ENCODE measurements at regions not wholly inside any gene's neighbourhood (a gene's known extent, or its start where the extent isn't known, plus 50 kb on each side); places are given as distances from the start of the nearest gene placed in this dataset.
A peak's percentile ranks its signal among the peaks of the same experiment; 100 is the strongest.

DNA sequence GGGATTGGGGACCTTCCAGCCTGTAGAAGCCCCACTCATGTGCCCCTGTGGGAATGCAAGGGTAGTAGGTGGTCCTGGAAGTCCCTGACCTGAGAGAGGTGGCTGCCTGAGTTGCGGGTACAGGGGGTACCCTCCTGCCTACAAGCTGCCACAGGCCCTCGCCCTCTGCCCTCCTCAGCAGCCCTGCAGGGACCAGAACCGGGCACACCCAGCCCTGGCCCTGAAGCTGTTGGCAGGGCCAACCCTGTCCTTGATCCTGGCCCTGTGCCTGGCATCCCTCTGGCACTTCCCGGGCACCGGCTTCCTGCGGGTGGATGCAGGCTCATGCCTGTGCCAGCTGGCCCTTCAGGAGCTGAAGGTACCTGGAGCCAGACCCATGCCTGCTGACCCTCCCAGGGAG is 54.9 kb upstream of the ELN start:
- peaks cover 15% of the 10 kb centered on the region for H3K4me1 ChIP-seq
- H3K36me3 ChIP-seq = no peaks in the 10 kb centered on the region
- no peak for TF ChIP-seq POLR2A (IDR thresholded peaks at IDR 0.05)
- TF ChIP-seq POLR2AphosphoS5 (IDR thresholded peaks at IDR 0.05; ENCODE audit: insufficient read depth in 1 of 2, low read depth in 1 of 2) = no peak
- TF ChIP-seq, protein P1, sequence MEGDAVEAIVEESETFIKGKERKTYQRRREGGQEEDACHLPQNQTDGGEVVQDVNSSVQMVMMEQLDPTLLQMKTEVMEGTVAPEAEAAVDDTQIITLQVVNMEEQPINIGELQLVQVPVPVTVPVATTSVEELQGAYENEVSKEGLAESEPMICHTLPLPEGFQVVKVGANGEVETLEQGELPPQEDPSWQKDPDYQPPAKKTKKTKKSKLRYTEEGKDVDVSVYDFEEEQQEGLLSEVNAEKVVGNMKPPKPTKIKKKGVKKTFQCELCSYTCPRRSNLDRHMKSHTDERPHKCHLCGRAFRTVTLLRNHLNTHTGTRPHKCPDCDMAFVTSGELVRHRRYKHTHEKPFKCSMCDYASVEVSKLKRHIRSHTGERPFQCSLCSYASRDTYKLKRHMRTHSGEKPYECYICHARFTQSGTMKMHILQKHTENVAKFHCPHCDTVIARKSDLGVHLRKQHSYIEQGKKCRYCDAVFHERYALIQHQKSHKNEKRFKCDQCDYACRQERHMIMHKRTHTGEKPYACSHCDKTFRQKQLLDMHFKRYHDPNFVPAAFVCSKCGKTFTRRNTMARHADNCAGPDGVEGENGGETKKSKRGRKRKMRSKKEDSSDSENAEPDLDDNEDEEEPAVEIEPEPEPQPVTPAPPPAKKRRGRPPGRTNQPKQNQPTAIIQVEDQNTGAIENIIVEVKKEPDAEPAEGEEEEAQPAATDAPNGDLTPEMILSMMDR (IDR thresholded peaks at IDR 0.05) = no peak
- H3K9me3 ChIP-seq = no peaks in the 10 kb centered on the region
- no peaks in the 10 kb centered on the region for H3K27me3 ChIP-seq
- H3K4me3 ChIP-seq = no peak overlapping the region
- intact Hi-C loops (cut with DNase I) = no loop called here
- no peak for DNase-seq (ENCODE audit: extremely low spot score in 2 of 2)
- H3K27ac ChIP-seq = no peak overlapping the region

DNA sequence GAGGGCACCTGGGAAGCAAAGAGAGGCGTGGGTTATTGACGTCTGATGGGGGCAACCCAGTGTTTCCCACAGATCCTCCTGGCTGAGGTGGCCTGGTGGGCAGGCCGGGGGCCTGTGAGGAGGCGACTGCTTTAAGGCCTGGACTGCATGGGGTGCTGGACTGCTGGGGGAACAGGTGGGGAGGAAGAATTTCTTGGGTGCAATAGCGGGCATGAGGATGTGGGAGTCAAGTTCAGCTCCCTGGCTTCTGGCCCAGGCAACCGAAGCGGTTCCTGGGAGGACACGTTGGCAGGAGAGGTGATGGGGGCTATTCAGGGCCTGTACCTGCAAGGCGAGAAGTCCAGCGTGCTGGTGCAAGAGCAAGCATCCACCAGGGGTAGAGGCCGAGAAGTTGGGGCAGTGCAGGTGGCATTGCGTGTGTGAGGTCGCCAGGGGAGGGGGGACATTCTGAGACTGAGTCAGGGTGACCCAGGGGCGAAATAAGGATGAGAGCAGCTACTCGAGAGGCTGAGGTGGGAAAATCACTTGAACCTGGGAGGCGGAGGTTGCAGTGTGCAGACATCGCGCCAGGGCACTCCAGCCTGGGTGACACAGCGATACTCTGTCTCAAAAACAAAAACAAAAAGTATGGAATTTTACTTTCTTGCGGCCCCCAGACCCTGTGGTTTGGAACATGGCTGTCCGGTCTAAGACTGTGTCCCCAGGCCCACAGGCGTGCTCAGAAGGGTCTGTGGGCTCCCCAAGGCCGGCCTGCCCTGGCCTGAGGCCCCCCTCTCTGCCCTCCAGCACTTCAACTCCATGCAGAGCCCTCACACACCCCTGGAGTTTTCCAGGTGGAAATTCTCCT is 53.6 kb upstream of the ELN start:
- H3K4me1 ChIP-seq = peaks cover 26% of the 10 kb centered on the region
- H3K4me3 ChIP-seq = no peak overlapping the region
- TF ChIP-seq, protein P1 (IDR thresholded peaks at IDR 0.05) = no peak
- TF ChIP-seq POLR2A (IDR thresholded peaks at IDR 0.05) (no peak), POLR2AphosphoS5 (IDR thresholded peaks at IDR 0.05; ENCODE audit: insufficient read depth in 1 of 2, low read depth in 1 of 2) (no peak)
- H3K27me3 ChIP-seq = no peaks in the 10 kb centered on the region
- no peak overlapping the region for H3K27ac ChIP-seq
- H3K9me3 ChIP-seq = no peaks in the 10 kb centered on the region
- DNase-seq (ENCODE audit: extremely low spot score in 2 of 2) = no peak
- intact Hi-C loops (cut with DNase I) = no loop called here
- H3K36me3 ChIP-seq = no peaks in the 10 kb centered on the region

DNA sequence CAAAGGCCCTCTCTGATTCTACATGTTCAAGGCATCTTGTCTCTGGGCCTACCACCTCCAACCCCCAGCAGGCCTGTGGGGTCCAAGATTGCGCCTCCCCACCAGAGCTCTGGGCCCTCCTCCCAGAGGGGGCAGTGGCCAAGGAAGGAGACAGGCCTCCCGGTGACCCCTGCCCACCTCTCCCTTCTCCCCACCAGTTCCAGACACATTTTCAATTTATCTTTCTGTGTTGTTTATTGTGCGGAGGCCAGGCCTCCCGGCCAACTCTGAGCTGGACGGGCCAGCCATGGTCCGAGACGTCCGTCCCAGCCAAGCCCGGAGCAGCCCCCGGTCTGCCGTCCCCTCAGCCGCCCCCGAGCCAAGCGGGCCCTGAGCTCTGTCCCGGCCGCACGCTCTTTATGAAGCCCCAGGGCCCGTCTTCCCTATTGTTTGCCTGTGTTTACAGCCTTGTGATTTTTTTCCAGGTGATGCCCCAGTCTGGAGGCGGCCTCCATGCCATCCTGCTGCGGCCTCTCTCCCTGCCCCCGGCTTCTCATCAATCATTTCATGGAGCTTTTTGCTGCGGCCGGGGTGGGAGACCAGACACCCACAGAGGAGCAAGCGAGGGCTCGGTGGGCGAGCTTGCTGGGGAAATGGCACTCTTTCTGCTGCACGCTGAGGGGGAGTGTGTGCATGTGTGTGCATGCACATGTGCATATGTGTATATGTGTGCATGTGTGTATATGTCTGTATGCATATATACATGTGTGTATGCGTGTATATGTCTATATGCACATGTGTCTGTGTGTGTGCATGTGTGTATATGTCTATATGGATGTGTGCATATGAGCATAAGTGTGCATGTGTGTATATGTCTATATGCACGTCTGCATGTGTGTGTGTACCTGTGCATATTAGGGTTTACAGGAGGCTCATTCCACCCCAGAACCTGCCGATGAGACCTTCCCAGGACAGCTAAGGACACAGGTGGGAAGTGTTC is 52.7 kb upstream of the ELN start:
- TF ChIP-seq, protein P1 (IDR thresholded peaks at IDR 0.05) = no peak
- TF ChIP-seq POLR2AphosphoS5 (IDR thresholded peaks at IDR 0.05; ENCODE audit: insufficient read depth in 1 of 2, low read depth in 1 of 2) (no peak), POLR2A (IDR thresholded peaks at IDR 0.05) (no peak)
- no peak for DNase-seq (ENCODE audit: extremely low spot score in 2 of 2)
- no peak overlapping the region for H3K4me3 ChIP-seq
- no peaks in the 10 kb centered on the region for H3K36me3 ChIP-seq
- no peak overlapping the region for H3K27ac ChIP-seq
- no peaks in the 10 kb centered on the region for H3K27me3 ChIP-seq
- intact Hi-C loops (cut with DNase I) = no loop called here
- no peaks in the 10 kb centered on the region for H3K9me3 ChIP-seq
- peaks cover 29% of the 10 kb centered on the region for H3K4me1 ChIP-seq

DNA sequence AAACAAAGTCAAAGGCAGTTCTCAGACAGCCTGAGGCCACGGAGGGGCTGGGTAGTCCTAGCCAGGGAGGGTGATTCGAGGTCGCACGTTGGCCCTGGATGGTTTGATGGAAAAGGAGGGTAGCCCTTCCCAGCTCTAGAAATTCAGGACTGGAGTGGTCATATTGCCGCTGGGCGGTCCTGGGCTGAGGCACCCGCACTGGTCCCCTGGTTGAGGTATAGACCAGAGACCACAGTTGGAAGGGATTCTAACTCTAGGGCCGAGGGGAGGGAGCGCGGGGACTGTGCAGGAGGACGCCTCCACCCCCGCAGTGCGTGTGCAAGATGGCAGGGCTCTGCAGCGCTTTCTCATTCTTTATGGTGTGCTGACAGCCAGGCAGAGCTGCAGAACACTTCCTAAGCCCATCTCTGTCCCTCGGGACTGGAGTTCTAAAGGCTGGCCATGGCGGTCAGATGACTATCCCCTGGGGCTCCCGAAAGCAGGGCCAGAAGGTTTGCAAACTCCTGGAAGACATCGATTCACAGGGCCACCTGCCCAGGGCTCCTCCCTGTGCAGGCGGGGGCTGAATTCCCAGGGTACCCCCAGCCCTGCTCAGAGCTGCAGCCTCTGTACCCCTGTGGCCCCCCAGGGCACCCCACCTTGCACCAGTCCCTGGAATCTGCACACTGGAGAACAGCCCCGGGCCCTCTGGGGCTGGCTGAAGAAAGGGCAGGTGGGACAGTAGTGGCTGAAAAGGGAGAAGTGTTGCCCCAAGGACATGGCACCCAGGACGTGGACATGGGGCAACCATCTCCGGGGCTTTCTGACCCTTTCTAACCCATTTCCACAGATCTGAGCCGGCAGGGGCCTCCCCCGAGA is 51.0 kb upstream of the ELN start:
- intact Hi-C loops (cut with DNase I) = no loop called here
- peak; percentile 76 to 88 for DNase-seq (ENCODE audit: extremely low spot score in 2 of 2)

More for the DNA sequence above, 51.0 kb upstream of the ELN start:
- H3K4me1 ChIP-seq = peaks cover 29% of the 10 kb centered on the region
- H3K9me3 ChIP-seq = no peaks in the 10 kb centered on the region
- peak overlapping the region; percentile 57 for H3K27ac ChIP-seq
- no peaks in the 10 kb centered on the region for H3K36me3 ChIP-seq
- TF ChIP-seq POLR2AphosphoS5 (IDR thresholded peaks at IDR 0.05; ENCODE audit: insufficient read depth in 1 of 2, low read depth in 1 of 2) (no peak), POLR2A (IDR thresholded peaks at IDR 0.05) (no peak)
- TF ChIP-seq, protein P1 (IDR thresholded peaks at IDR 0.05) = no peak
- H3K27me3 ChIP-seq = no peaks in the 10 kb centered on the region
- no peak overlapping the region for H3K4me3 ChIP-seq

Data from vagina (tissue), 2 donors.